ENCODE measurements at regions not wholly inside any gene's neighbourhood (a gene's known extent, or its start where the extent isn't known, plus 50 kb on each side); places are given as distances from the start of the nearest gene placed in this dataset.
A peak's percentile ranks its signal among the peaks of the same experiment; 100 is the strongest.

DNA sequence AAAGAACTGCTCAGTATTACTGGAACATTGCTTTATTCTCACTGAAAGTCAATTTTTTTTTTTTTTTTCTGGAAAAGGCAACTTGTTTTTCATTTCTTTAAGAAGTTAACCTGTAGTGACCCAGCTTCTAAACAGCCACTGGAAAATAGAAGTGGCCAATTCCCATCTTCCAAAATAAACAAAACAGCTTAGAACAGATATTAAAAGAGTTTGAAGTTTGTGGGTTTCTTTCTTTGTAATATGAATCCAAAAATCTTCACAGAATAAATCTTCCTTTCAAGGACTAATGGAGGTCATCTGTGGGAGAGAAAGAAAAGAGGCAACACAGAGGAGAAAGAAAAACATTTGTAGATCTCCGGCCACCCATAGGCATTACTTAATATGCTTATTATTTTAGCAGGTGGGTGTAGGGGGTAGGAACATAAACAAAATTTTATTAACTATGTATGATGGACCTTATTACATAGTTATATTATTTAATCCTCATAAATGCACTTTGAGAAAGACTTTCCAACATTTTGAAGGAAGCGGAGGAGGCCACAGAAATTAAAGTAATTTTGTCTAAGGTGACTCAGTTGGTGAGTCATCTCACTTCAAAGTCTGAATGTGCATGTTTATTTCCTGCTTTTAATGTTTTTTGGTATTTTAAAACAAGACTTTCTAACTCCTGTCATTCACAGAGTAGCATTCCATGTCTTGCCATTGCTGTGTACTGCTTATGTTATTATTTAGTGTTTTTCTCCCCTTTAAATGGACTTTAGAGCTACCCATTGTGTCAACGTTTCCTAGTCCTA is 1791.8 kb upstream of the WWC1 start:
- H3K4me3 ChIP-seq (ENCODE audit: low read length): no peak overlapping the region
- TF ChIP-seq, protein P1, sequence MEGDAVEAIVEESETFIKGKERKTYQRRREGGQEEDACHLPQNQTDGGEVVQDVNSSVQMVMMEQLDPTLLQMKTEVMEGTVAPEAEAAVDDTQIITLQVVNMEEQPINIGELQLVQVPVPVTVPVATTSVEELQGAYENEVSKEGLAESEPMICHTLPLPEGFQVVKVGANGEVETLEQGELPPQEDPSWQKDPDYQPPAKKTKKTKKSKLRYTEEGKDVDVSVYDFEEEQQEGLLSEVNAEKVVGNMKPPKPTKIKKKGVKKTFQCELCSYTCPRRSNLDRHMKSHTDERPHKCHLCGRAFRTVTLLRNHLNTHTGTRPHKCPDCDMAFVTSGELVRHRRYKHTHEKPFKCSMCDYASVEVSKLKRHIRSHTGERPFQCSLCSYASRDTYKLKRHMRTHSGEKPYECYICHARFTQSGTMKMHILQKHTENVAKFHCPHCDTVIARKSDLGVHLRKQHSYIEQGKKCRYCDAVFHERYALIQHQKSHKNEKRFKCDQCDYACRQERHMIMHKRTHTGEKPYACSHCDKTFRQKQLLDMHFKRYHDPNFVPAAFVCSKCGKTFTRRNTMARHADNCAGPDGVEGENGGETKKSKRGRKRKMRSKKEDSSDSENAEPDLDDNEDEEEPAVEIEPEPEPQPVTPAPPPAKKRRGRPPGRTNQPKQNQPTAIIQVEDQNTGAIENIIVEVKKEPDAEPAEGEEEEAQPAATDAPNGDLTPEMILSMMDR (IDR thresholded peaks at IDR 0.05; ENCODE audit: insufficient read depth, low read depth, low read length, missing control alignments): no peak
- DNase-seq (ENCODE audit: low read depth): peak; percentile 1

DNA sequence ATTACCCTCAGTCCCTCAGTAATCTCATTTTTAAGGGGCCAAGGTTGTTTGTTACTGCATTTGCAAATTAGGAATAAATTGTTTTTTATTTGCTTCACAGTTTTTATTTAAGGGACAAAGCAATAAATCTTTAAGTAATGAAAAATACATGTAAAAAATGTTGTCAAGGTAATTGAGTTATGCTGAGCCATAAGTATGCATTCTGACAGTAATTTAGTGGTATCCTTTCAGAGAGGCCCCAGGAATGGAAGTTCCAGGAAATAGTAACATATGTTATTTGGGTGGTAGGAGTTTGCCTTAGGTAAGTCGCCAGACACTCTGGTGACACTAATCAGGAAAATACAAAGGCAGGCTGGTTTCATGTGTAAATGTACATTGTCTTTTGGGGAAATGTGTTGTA is 1787.9 kb upstream of the WWC1 start:
- H3K4me3 ChIP-seq (ENCODE audit: low read length): no peak overlapping the region
- TF ChIP-seq, protein P1 (IDR thresholded peaks at IDR 0.05; ENCODE audit: insufficient read depth, low read depth, low read length, missing control alignments): no peak
- DNase-seq (ENCODE audit: low read depth): no peak

DNA sequence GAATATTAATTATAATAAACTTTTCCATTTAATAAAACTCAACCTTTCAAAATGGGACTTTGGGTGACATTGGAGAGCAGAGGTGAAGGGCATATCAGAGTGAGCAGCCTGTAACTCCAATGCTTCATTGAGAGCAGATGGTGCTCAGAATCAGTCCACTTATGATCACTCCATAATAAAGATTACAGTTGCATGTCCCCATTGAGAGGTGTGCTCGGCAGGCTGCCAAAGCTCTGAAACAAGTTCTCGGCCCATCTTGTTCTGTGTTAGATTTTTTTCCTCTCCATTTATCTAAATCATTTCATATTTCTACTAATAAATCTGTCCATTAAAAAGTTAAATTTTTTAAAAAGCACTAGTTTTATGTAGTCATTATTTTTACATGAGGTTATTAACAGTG is 1786.4 kb upstream of the WWC1 start:
- no peak for DNase-seq (ENCODE audit: low read depth)
- no peak overlapping the region for H3K4me3 ChIP-seq (ENCODE audit: low read length)
- TF ChIP-seq, protein P1 (IDR thresholded peaks at IDR 0.05; ENCODE audit: insufficient read depth, low read depth, low read length, missing control alignments): no peak

DNA sequence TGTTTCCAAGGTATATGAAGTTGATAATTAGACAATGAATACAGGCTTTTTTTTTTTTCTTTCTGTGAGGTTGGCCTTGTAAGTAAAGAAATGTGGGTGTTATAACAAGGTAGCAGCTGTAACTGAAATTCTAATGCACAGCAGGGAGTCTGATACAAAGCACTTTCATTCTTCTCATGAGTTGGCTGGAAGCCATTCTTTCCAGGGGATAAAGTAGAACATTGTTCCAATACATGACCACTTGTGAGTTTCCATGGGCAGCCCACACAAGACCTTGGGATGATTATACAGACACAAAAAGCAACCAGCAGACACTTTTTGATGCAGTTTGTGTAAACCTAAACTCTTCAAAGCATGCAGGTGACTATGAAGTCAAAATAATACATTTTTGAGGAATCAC is 1785.9 kb upstream of the WWC1 start:
- TF ChIP-seq, protein P1 (IDR thresholded peaks at IDR 0.05; ENCODE audit: insufficient read depth, low read depth, low read length, missing control alignments): no peak
- no peak for DNase-seq (ENCODE audit: low read depth)

DNA sequence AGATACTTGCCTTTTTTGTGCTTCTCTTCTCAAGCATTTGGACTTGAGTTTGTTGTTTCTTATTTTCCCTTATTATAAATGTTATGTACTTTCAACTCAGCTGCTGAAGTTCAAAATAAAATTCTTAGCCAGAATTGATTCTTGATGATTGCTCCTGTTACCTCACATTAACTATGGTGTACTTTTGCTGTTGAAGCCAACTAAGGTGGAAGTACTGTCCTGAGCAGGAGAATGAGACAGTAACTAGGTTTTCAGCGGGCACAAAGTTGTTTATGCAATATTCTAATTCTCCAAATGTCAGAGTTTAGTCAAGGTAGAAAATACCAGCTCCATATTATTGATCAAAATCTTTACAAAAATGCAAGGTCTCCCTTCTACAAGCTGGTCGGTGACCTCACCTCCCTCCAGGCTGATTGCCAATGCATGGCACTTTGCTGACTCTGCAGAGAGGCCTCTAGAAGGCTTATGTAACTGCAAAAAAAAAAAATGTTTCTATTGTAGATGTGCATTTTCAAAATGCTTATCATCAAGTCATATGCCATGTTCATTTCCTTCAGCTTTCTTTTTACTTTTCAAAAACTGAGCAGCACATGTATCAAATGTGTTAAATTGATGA is 1783.5 kb upstream of the WWC1 start:
- no peak for DNase-seq (ENCODE audit: low read depth)
- no peak overlapping the region for H3K4me3 ChIP-seq (ENCODE audit: low read length)
- TF ChIP-seq, protein P1 (IDR thresholded peaks at IDR 0.05; ENCODE audit: insufficient read depth, low read depth, low read length, missing control alignments): no peak

More for the DNA sequence above, 1785.9 kb upstream of the WWC1 start:
- H3K4me3 ChIP-seq (ENCODE audit: low read length): no peak overlapping the region

DNA sequence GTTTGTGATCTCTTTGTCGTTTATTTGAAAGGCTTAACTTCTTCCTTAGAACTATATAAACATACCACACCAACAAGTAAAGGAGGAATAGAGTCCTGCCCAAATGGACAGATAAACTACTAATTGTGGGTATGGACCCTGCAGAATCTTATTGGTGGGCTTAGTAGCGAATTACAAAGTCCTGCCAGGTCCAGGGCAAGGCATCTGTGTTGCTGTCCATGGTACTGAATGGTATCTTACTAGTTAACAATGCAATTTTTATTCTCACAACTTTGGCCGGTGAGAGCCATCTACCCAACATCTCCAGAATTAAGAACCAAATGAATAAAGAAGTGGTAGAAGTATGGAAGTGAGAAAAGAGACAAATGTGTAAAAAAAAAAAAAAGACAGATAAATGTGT is 1782.4 kb upstream of the WWC1 start:
- peak; percentile 13 for DNase-seq (ENCODE audit: low read depth)
- no peak overlapping the region for H3K4me3 ChIP-seq (ENCODE audit: low read length)
- TF ChIP-seq, protein P1 (IDR thresholded peaks at IDR 0.05; ENCODE audit: insufficient read depth, low read depth, low read length, missing control alignments): no peak
